Muscle of leg (tissue), 3 donors: ENCODE measurements at regions not wholly inside any gene's neighbourhood (a gene's known extent, or its start where the extent isn't known, plus 50 kb on each side); places are given as distances from the start of the nearest gene placed in this dataset.

Source experiments
- DNase-seq: peaks from one replicate; pipeline ENCODE4 v3.0.0; 2013
- H3K27ac ChIP-seq: one replicate; pipeline ENCODE4 v1.5.1; 2013; ENCODE audit warnings: mild to moderate bottlenecking, low read length, control low read depth
- H3K27me3 ChIP-seq: one replicate; pipeline ENCODE4 v1.6.1; 2013; ENCODE audit warnings: low read length; ENCODE audit not compliant: control insufficient read depth, insufficient read depth
- H3K36me3 ChIP-seq: one replicate; pipeline ENCODE4 v1.6.1; 2013; ENCODE audit warnings: low read length; ENCODE audit not compliant: control insufficient read depth, insufficient read depth
- H3K4me1 ChIP-seq: one replicate; pipeline ENCODE4 v1.6.1; 2013; ENCODE audit warnings: low read length; ENCODE audit not compliant: control insufficient read depth, insufficient read depth
- H3K4me3 ChIP-seq: one replicate; pipeline ENCODE4 v1.5.1; 2013; ENCODE audit warnings: low read length, control low read depth
- H3K9me3 ChIP-seq: replicated peaks from 2 replicates; pipeline ENCODE4 v1.6.1; 2013; ENCODE audit warnings: low read depth, low read length; ENCODE audit not compliant: control insufficient read depth
- WGBS: methylation state at CpG from one replicate; pipeline ENCODE4 v1.1.5; 2013; ENCODE audit warnings: missing lambda C conversion rate; ENCODE audit not compliant: insufficient coverage; 5-methylcytosine and 5-hydroxymethylcytosine counted together

DNA sequence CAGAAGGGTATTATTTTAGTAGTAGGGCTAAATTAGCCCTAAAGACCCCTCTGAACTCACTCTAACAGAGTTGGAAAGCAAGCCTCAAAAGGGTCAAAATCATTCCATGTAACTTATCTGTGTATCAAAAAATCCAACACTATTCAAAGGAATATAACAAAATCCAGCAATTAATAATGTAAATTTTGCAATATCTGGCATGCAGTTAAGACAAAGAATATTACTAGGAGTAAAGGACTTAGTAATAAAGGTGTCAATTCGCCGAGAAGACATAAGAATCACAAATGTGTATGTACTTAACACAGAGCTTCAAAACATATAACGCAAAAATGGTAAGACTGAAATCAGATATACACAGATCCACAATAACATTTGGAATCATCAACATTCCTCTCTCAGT lies 71.2 kb upstream of the PFN2 start:
- Histone ChIP-seq H3K27ac (no peak overlapping the region), H3K4me1 (no peaks in the 10 kb centered on the region), H3K27me3 (no peaks in the 10 kb centered on the region), H3K9me3 (peaks cover 12% of the 10 kb centered on the region), H3K4me3 (no peak overlapping the region), H3K36me3 (no peaks in the 10 kb centered on the region)
- no peak for DNase-seq
- WGBS, result no CpG with 5 or more reads among the region's 3 CpGs

DNA sequence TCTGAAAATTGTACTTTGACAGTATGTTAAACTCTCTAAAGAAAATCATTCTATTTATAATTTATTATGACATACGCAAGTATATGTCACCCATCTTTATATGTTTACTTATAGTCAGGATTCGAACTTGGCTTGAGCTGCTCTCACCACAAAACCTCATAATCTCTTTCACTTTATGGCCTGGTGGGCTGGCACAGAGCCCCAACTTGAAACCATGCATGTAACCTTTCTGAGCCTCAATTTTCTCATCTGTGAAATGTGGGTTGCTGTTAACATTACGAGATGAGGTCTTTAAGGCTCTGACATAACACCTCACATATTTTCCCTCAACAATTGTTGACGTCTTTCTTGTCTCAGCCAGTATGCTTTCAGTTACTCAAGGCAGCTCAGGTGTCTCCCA lies 69.4 kb upstream of the PFN2 start:
- Histone ChIP-seq H3K27me3 (no peaks in the 10 kb centered on the region), H3K36me3 (no peaks in the 10 kb centered on the region), H3K4me1 (peaks cover 2% of the 10 kb centered on the region), H3K27ac (no peak overlapping the region), H3K9me3 (peaks cover 12% of the 10 kb centered on the region), H3K4me3 (no peak overlapping the region)
- 86% methylated on average over 2 of the region's 4 CpGs for WGBS
- DNase-seq, result no peak

DNA sequence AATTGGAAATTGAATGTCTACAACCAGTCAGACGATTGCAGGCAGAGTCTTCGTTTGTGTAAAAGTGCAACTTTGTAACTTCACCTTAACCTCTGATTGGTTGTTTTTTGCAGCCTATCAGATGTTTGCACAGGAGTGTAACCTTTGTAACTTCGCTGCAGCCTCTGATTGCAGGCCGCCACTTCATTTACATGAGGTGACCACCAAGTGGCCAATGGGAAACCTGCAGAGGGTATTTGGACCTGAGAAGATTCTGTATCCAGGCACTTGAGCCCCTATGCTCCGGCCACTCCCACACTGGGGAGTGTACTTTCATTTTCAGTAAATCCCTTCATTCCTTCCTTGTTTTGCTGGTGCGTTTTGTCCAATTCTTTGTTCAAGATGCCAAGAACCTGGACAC lies 68.1 kb upstream of the PFN2 start:
- 77% methylated on average over 3 of the region's 6 CpGs for WGBS
- H3K9me3 ChIP-seq, result peaks cover 12% of the 10 kb centered on the region
- DNase-seq, result no peak
- H3K4me1 ChIP-seq, result peaks cover 4% of the 10 kb centered on the region
- no peak overlapping the region for H3K4me3 ChIP-seq
- H3K27ac ChIP-seq, result no peak overlapping the region
- no peaks in the 10 kb centered on the region for H3K36me3 ChIP-seq
- H3K27me3 ChIP-seq, result no peaks in the 10 kb centered on the region

DNA sequence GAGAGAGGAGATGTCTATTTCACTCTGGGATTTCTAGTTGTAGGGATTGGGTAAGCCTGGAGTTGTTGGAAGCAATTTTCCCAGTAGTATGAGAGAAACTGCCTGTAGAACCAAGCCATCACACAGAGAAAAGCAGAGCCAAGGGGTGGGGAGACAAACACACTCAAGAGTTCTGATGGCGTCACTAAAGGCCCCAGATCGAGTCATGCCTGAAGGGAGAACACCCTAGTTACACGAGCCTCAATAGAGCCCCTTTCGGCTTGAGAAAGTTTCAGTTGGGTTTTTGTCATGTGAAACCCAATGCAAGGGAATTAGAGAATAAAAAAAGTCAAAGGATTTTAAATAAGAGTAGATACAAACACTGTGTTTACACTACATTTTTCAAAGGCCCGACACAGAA lies 66.1 kb upstream of the PFN2 start:
- H3K4me1 ChIP-seq, result peaks cover 4% of the 10 kb centered on the region
- H3K36me3 ChIP-seq, result no peaks in the 10 kb centered on the region
- WGBS, result no CpG with 5 or more reads among the region's 5 CpGs
- H3K9me3 ChIP-seq, result peaks cover 9% of the 10 kb centered on the region
- DNase-seq, result no peak
- peak overlapping the region; percentile 45 for H3K27ac ChIP-seq
- H3K4me3 ChIP-seq, result no peak overlapping the region
- H3K27me3 ChIP-seq, result no peaks in the 10 kb centered on the region

DNA sequence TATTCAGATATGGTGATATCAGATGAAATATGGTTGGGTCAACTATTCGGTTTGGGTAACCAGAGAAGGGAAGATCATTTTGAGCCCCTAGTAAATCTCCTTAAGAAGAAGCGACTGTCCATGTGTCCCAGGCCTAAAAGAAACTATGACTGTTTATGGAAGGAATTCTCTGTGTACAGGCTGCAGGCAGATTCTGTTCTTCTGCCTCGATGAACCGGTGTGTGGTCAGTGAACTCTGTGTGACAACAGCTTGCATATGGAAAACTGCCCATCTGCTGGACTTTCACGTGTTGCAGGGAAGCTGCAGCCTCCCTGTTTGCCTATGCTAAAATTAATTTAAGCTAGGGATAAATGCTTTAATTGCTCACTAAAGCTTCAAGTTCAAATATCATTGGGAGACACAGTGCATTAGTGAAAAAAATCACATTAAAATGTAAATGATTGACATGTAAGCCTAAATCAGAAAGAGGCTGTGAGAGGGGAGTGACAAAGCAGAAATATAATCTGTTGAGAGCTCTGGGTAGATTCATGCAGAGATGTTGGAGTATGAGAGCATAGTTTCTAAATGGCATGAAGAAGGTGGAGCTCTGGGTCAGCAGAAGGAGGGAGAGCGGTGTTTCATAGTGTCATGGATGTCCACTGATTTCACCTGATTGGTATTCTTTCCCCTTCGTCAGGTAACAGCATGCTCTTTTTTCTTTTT lies 65.4 kb upstream of the PFN2 start:
- Histone ChIP-seq H3K36me3 (no peaks in the 10 kb centered on the region), H3K27ac (peak overlapping the region; percentile 62), H3K4me3 (no peak overlapping the region), H3K9me3 (peaks cover 2% of the 10 kb centered on the region), H3K27me3 (no peaks in the 10 kb centered on the region), H3K4me1 (peaks cover 4% of the 10 kb centered on the region)
- 93% methylated on average over 3 of the region's 7 CpGs for WGBS
- peak; percentile 57 for DNase-seq

DNA sequence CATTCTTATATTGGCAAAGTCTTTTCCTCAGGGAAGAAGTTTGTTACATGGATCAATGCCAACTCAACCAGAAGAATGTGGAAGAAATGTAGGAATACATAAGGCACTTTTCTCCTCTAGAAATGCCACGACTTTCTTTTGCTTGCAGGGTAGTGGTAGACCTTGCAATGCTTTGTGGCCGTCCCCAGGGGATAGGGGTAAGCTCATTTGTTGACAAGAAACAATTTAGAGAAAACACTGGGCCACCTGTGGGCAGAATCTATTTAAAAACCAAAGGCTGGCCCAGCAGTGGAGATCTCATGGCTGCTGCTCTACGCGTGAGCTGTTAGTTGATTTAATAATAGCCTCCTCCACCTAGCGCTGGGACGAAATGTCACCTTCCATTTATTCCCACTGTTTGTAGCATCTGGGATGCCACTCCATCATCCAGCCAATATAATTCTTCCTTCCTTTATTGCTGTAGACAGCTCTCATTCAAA lies 64.6 kb upstream of the PFN2 start:
- H3K4me1 ChIP-seq, result peaks cover 4% of the 10 kb centered on the region
- peak; percentile 15 for DNase-seq
- no peak overlapping the region for H3K4me3 ChIP-seq
- no peaks in the 10 kb centered on the region for H3K9me3 ChIP-seq
- no peaks in the 10 kb centered on the region for H3K27me3 ChIP-seq
- no peaks in the 10 kb centered on the region for H3K36me3 ChIP-seq
- H3K27ac ChIP-seq, result peak overlapping the region; percentile 62
- 48% methylated on average over 4 of the region's 6 CpGs for WGBS

DNA sequence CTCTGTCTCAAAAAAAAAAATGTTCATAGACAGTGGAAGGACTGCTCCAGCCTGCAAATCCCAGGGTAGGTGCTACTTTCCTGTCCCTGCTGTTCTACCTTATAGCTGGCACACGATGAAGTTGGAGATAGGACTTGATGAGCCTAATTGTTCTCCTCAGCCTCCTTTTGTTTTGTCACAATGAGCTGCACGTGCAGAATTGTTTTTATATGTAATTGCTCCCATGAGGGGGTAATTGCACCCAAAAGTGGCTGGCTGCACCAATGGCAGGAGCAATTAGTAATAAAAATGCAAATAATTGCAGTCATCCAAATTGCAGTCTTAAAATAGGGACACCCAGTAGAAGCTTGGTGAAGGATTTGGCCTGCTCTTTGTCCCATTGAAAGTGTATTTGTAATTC lies 63.0 kb upstream of the PFN2 start:
- Histone ChIP-seq H3K4me1 (peaks cover 4% of the 10 kb centered on the region), H3K27me3 (no peaks in the 10 kb centered on the region), H3K36me3 (no peaks in the 10 kb centered on the region), H3K9me3 (no peaks in the 10 kb centered on the region), H3K27ac (no peak overlapping the region), H3K4me3 (no peak overlapping the region)
- 60% methylated on average over 1 of the region's 2 CpGs for WGBS
- no peak for DNase-seq

DNA sequence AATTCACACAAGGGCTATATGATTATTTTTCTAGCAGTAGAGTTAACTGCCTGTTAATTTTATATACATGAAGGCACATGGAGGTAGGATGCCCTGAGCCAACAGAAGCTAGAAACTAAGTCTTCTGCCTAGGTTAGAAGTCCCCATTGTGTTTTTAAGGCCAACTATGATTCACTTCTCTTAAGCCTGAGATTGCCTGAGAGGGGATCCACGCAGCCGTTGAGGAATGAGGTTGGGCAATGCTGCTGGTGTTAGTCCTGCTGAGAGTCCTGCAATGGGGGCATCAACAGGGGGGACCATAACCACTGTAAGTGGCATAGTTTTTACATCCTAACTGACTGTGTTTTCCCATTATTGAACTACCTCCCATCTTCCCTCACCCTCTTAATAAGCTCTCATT lies 60.1 kb upstream of the PFN2 start:
- no peak overlapping the region for H3K4me3 ChIP-seq
- no peak for DNase-seq
- no peaks in the 10 kb centered on the region for H3K9me3 ChIP-seq
- H3K36me3 ChIP-seq, result no peaks in the 10 kb centered on the region
- H3K27ac ChIP-seq, result no peak overlapping the region
- H3K4me1 ChIP-seq, result peaks cover 4% of the 10 kb centered on the region
- no peaks in the 10 kb centered on the region for H3K27me3 ChIP-seq
- no CpG with 5 or more reads among the region's 2 CpGs for WGBS

DNA sequence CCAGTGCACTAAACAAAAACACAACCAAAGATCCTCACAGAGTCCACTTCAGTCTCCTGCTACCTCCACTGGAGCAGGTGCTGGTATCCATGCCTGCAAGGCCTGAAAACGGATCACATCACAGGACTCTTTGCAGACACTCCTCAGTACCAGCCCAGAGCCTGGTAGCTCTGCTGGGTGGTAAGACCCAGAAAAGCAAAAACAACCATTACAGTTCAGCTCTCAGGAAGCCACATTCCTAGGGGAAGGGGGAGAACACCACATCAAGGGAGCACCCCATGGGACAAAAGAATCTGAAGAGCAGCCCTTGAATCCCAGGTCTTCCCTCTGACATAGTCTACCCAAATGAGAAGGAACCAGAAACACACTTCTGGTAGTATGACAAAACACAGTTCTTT lies 52.5 kb upstream of the PFN2 start:
- Histone ChIP-seq H3K9me3 (no peaks in the 10 kb centered on the region), H3K36me3 (no peaks in the 10 kb centered on the region), H3K27me3 (no peaks in the 10 kb centered on the region), H3K27ac (no peak overlapping the region), H3K4me3 (no peak overlapping the region), H3K4me1 (no peaks in the 10 kb centered on the region)
- WGBS, result 88% methylated on average over 1 of the region's 1 CpG
- DNase-seq, result no peak

DNA sequence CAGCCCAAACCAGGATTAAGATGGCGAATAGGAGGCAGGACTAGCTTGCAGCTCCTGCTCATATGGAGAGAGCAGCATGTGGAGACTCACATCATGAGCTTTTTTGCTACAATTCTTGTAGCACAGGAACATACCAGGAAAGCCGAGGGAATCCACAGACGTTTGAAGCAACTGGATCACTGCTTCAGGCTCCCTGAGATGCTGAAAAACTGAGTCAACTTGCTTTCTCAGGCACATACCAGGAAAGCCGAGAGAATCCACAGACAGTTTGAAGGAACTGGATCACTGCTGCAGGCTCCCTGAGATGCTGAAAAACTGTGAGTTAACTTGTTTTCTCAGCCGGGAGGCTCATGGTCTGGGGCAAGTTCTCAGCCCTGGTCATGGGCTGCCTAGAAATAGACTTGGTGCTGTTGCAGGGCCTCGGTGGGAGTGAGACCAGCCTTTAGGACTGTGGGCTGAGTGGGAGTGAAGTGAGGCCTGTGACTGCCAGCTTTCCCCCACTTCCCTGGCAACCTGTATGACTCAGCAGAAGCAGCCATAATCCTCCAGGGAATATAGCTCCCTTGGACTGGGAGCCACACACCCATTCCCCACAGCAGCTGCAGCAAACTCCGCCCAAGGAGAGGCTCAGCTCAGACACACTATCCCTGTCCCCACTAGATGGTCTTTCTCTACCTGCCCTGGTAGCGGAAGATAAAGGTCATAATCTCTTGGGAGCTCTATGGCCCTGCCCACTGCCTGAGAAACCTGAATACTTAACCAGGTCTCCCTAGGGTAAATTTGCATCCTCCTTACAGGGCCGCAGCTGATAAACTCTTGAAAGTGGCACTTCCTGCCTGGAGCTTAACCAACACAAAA lies 51.9 kb upstream of the PFN2 start:
- WGBS, result 85% methylated on average over 8 of the region's 9 CpGs
- Histone ChIP-seq H3K27me3 (no peaks in the 10 kb centered on the region), H3K27ac (no peak overlapping the region), H3K4me1 (no peaks in the 10 kb centered on the region), H3K4me3 (no peak overlapping the region), H3K9me3 (no peaks in the 10 kb centered on the region), H3K36me3 (no peaks in the 10 kb centered on the region)
- DNase-seq, result no peak
